Liver (tissue), 8 donors: ENCODE measurements at regions not wholly inside any gene's neighbourhood (a gene's known extent, or its start where the extent isn't known, plus 50 kb on each side); places are given as distances from the start of the nearest gene placed in this dataset.

Source experiments
- DNase-seq: peaks from one replicate; pipeline ENCODE4 v3.0.0-alpha.2; 2017; ENCODE audit warnings: low spot score
- H3K27ac ChIP-seq, 2 donors: one replicate each; pipeline ENCODE4 v1.7.0; 2013; ENCODE audit warnings: inconsistent platforms in 2 of 2, low read length in 2 of 2, control low read depth in 1 of 2, low read depth in 1 of 2, mild to moderate bottlenecking in 1 of 2
- H3K27me3 ChIP-seq, 4 donors: one replicate each; pipeline versions ENCODE4 v1.6.1 to v1.7.0; 2013; ENCODE audit warnings: low read length in 3 of 4, inconsistent platforms in 1 of 4, mild to moderate bottlenecking in 1 of 4, moderate library complexity in 1 of 4; ENCODE audit not compliant: control insufficient read depth in 4 of 4, insufficient read depth in 4 of 4
- H3K36me3 ChIP-seq, 4 donors: one replicate each; pipeline versions ENCODE4 v1.6.1 to v1.7.0; 2013; ENCODE audit warnings: low read length in 3 of 4, mild to moderate bottlenecking in 3 of 4, low read depth in 1 of 4, moderate library complexity in 1 of 4; ENCODE audit not compliant: control insufficient read depth in 4 of 4, insufficient read depth in 3 of 4
- H3K4me1 ChIP-seq, 4 donors: one replicate each; pipeline versions ENCODE4 v1.6.1 to v1.7.0; 2013; ENCODE audit warnings: low read length in 3 of 4, mild to moderate bottlenecking in 3 of 4, moderate library complexity in 1 of 4; ENCODE audit not compliant: control insufficient read depth in 4 of 4, insufficient read depth in 4 of 4
- H3K4me3 ChIP-seq, 3 donors: one replicate each; pipeline versions ENCODE4 v1.6.1 to v1.7.0; 2013; ENCODE audit warnings: low read length in 3 of 3, control low read depth in 1 of 3, low read depth in 1 of 3, mild to moderate bottlenecking in 1 of 3
- H3K9ac ChIP-seq, 2 donors: one replicate each; pipeline ENCODE4 v1.7.0; 2013; ENCODE audit warnings: low read length in 2 of 2, mild to moderate bottlenecking in 2 of 2, moderate library complexity in 2 of 2, control low read depth in 1 of 2, low read depth in 1 of 2
- H3K9me3 ChIP-seq, 4 donors: one replicate each; pipeline versions ENCODE4 v1.6.1 to v1.7.0; 2013; ENCODE audit warnings: low read length in 3 of 4; ENCODE audit not compliant: control insufficient read depth in 4 of 4
- ATF3 ChIP-seq: IDR thresholded peaks from 2 replicates; pipeline ENCODE4 v1.6.1; 2016; ENCODE audit warnings: antibody characterized with exemption
- EGR1 ChIP-seq, 2 donors: IDR thresholded peaks; 2 replicates each; pipeline ENCODE4 v1.6.1; 2016 to 2018; ENCODE audit warnings: antibody characterized with exemption in 2 of 2, low read depth in 2 of 2
- FOXA1 ChIP-seq: IDR thresholded peaks from 2 replicates; pipeline ENCODE4 v1.6.1; 2016; ENCODE audit warnings: antibody characterized with exemption
- FOXA2 ChIP-seq: IDR thresholded peaks from 2 replicates; pipeline ENCODE4 v1.6.1; 2016; ENCODE audit warnings: antibody characterized with exemption
- GABPA ChIP-seq, 2 donors: IDR thresholded peaks in 1 of 2; conservative IDR thresholded peaks in 1 of 2; 2 replicates each; pipeline ENCODE4 v1.6.1; 2016; ENCODE audit warnings: antibody characterized with exemption in 2 of 2, mild to moderate bottlenecking in 1 of 2, moderate library complexity in 1 of 2
- HNF4A ChIP-seq, 2 donors: conservative IDR thresholded peaks; 2 replicates each; pipeline ENCODE4 v1.6.1; 2016; ENCODE audit warnings: antibody characterized with exemption in 2 of 2, mild to moderate bottlenecking in 2 of 2
- HNF4G ChIP-seq: IDR thresholded peaks from 2 replicates; pipeline ENCODE4 v1.6.1; 2016; ENCODE audit warnings: antibody characterized with exemption
- JUND ChIP-seq, 2 donors: IDR thresholded peaks; 2 replicates each; pipeline ENCODE4 v1.6.1; 2016; ENCODE audit warnings: antibody characterized with exemption in 2 of 2
- NR2F2 ChIP-seq: IDR thresholded peaks from 2 replicates; pipeline ENCODE4 v1.6.1; 2016; ENCODE audit warnings: antibody characterized with exemption
- RAD21 ChIP-seq, 2 donors: IDR thresholded peaks; 2 replicates each; pipeline ENCODE4 v1.6.1; 2016; ENCODE audit warnings: antibody characterized with exemption in 2 of 2, mild to moderate bottlenecking in 2 of 2
- RXRA ChIP-seq, 2 donors: IDR thresholded peaks; 2 replicates each; pipeline ENCODE4 v1.6.1; 2017 to 2018; ENCODE audit warnings: antibody characterized with exemption in 2 of 2, mild to moderate bottlenecking in 1 of 2
- SP1 ChIP-seq: IDR thresholded peaks from 2 replicates; pipeline ENCODE4 v1.6.1; 2018; ENCODE audit warnings: antibody characterized with exemption, mild to moderate bottlenecking
- TAF1 ChIP-seq: conservative IDR thresholded peaks from 2 replicates; pipeline ENCODE4 v1.6.1; 2016; ENCODE audit warnings: antibody characterized with exemption, mild to moderate bottlenecking
- YY1 ChIP-seq: IDR thresholded peaks from 2 replicates; pipeline ENCODE4 v1.6.1; 2016; ENCODE audit warnings: antibody characterized with exemption, mild to moderate bottlenecking
- WGBS: extraction: QIAGEN DNeasy Blood & Tissue Kit; methylation state at CpG from one replicate; pipeline ENCODE4 v1.1.7; 2013; 5-methylcytosine and 5-hydroxymethylcytosine counted together
- TF ChIP-seq, protein P1 (sequence below): IDR thresholded peaks from 2 replicates; pipeline ENCODE4 v1.6.1; 2016; ENCODE audit warnings: antibody characterized with exemption
- TF ChIP-seq, protein P2 (sequence below): IDR thresholded peaks from 2 replicates; pipeline ENCODE4 v1.6.1; 2016; ENCODE audit warnings: antibody characterized with exemption
- TF ChIP-seq, protein P3 (sequence below): IDR thresholded peaks from 2 replicates; pipeline ENCODE4 v1.6.1; 2016; ENCODE audit warnings: antibody characterized with exemption, mild to moderate bottlenecking
- TF ChIP-seq, protein P4 (sequence below): fragments of 150-350 bp; IDR thresholded peaks from 2 replicates; pipeline ENCODE4 v1.5.1; 2017; ENCODE audit warnings: improper control_type of control experiment, low read depth, low read length; ENCODE audit not compliant: missing input control
- donor health status: healthy.
- donor health status: healthy.
- donor health status: healthy.
- donor health status: healthy.
- donor health status: healthy.

DNA sequence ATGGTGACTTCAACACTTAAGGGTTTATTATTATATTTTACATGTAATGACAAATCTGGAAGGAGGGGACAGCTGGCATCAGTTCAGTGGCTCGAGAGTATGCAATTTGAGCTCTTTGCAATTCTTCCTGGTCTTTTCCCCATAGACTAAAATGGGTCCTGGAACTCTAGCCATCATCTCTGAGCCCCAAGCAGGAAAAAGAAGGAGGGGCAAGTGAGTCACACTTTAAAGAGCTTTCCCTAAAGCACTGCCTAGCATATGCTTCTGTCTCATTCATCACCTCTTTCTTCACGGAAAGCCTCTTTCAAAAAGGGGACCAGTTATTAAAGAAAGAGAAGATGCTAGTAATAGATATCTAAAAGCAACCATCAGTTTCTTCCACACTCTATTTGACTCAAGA, 466.3 kb downstream of the ZIC1 start:
- H3K27me3 ChIP-seq = no peaks in the 10 kb centered on the region
- TF ChIP-seq RXRA (IDR thresholded peaks at IDR 0.05) (no peak), HNF4G (no peak), FOXA2 (no peak), SP1 (no peak), FOXA1 (no peak), RAD21 (IDR thresholded peaks at IDR 0.05) (no peak), NR2F2 (no peak), JUND (IDR thresholded peaks at IDR 0.05) (no peak)
- TF ChIP-seq, protein P1, sequence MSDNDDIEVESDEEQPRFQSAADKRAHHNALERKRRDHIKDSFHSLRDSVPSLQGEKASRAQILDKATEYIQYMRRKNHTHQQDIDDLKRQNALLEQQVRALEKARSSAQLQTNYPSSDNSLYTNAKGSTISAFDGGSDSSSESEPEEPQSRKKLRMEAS = no peak
- H3K36me3 ChIP-seq = no peaks in the 10 kb centered on the region
- DNase-seq = no peak
- H3K27ac ChIP-seq = no peak overlapping the region
- H3K4me1 ChIP-seq = no peaks in the 10 kb centered on the region
- no peak overlapping the region for H3K9ac ChIP-seq
- no peak overlapping the region for H3K4me3 ChIP-seq
- peaks cover 0 to 8% (median 1%) of the 10 kb centered on the region in 4 donors for H3K9me3 ChIP-seq
- 65% methylated on average over 2 of the region's 2 CpGs for WGBS

DNA sequence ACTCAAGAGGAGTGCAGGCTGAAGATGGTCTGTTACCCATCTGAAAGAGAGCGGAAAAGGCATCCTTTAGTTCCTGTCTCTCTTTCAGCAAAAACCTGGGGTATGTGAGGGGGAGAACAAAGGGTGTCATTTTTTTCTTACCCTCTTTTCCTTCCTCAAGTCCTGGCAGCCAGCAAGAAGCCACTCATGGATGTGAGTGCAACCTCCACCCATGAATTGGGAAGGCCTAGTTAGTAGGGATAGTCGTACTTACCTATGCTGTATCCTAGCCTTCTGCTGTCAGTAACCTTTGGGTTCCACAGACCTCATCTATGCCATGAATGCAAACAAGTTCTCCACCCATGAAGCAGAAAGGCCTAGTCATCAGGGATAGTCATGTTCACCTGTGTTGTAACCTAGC, 472.8 kb downstream of the ZIC1 start:
- H3K9me3 ChIP-seq = peaks cover 8 to 31% (median 21%) of the 10 kb centered on the region in 4 donors
- TF ChIP-seq, protein P1 = no peak
- TF ChIP-seq, protein P2, sequence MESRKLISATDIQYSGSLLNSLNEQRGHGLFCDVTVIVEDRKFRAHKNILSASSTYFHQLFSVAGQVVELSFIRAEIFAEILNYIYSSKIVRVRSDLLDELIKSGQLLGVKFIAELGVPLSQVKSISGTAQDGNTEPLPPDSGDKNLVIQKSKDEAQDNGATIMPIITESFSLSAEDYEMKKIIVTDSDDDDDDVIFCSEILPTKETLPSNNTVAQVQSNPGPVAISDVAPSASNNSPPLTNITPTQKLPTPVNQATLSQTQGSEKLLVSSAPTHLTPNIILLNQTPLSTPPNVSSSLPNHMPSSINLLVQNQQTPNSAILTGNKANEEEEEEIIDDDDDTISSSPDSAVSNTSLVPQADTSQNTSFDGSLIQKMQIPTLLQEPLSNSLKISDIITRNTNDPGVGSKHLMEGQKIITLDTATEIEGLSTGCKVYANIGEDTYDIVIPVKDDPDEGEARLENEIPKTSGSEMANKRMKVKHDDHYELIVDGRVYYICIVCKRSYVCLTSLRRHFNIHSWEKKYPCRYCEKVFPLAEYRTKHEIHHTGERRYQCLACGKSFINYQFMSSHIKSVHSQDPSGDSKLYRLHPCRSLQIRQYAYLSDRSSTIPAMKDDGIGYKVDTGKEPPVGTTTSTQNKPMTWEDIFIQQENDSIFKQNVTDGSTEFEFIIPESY = no peak
- TF ChIP-seq FOXA1 (no peak), YY1 (no peak), RXRA (IDR thresholded peaks at IDR 0.05) (no peak), RAD21 (IDR thresholded peaks at IDR 0.05) (no peak), HNF4G (no peak), TAF1 (no peak), ATF3 (no peak), SP1 (no peak), FOXA2 (no peak), EGR1 (IDR thresholded peaks at IDR 0.05; ENCODE audit: low read depth in 2 of 2) (no peak), NR2F2 (no peak), HNF4A (conservative IDR thresholded peaks at IDR 0.05) (no peak), GABPA (IDR thresholded peaks at IDR 0.05 in 1 of 2, conservative IDR thresholded peaks at IDR 0.05 in 1 of 2) (no peak), JUND (IDR thresholded peaks at IDR 0.05) (no peak)
- TF ChIP-seq, protein P3, sequence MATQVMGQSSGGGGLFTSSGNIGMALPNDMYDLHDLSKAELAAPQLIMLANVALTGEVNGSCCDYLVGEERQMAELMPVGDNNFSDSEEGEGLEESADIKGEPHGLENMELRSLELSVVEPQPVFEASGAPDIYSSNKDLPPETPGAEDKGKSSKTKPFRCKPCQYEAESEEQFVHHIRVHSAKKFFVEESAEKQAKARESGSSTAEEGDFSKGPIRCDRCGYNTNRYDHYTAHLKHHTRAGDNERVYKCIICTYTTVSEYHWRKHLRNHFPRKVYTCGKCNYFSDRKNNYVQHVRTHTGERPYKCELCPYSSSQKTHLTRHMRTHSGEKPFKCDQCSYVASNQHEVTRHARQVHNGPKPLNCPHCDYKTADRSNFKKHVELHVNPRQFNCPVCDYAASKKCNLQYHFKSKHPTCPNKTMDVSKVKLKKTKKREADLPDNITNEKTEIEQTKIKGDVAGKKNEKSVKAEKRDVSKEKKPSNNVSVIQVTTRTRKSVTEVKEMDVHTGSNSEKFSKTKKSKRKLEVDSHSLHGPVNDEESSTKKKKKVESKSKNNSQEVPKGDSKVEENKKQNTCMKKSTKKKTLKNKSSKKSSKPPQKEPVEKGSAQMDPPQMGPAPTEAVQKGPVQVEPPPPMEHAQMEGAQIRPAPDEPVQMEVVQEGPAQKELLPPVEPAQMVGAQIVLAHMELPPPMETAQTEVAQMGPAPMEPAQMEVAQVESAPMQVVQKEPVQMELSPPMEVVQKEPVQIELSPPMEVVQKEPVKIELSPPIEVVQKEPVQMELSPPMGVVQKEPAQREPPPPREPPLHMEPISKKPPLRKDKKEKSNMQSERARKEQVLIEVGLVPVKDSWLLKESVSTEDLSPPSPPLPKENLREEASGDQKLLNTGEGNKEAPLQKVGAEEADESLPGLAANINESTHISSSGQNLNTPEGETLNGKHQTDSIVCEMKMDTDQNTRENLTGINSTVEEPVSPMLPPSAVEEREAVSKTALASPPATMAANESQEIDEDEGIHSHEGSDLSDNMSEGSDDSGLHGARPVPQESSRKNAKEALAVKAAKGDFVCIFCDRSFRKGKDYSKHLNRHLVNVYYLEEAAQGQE = no peak
- TF ChIP-seq, protein P4, sequence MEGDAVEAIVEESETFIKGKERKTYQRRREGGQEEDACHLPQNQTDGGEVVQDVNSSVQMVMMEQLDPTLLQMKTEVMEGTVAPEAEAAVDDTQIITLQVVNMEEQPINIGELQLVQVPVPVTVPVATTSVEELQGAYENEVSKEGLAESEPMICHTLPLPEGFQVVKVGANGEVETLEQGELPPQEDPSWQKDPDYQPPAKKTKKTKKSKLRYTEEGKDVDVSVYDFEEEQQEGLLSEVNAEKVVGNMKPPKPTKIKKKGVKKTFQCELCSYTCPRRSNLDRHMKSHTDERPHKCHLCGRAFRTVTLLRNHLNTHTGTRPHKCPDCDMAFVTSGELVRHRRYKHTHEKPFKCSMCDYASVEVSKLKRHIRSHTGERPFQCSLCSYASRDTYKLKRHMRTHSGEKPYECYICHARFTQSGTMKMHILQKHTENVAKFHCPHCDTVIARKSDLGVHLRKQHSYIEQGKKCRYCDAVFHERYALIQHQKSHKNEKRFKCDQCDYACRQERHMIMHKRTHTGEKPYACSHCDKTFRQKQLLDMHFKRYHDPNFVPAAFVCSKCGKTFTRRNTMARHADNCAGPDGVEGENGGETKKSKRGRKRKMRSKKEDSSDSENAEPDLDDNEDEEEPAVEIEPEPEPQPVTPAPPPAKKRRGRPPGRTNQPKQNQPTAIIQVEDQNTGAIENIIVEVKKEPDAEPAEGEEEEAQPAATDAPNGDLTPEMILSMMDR = no peak
- DNase-seq = no peak
- no peaks in the 10 kb centered on the region for H3K4me1 ChIP-seq
- no peak overlapping the region for H3K27ac ChIP-seq
- H3K9ac ChIP-seq = no peak overlapping the region
- WGBS = 84% methylated on average over 2 of the region's 2 CpGs
- H3K4me3 ChIP-seq = no peak overlapping the region
- H3K36me3 ChIP-seq = no peaks in the 10 kb centered on the region
- no peaks in the 10 kb centered on the region for H3K27me3 ChIP-seq
